Fibroblast of upper back skin (primary cell): ENCODE measurements at regions not wholly inside any gene's neighbourhood (a gene's known extent, or its start where the extent isn't known, plus 50 kb on each side); places are given as distances from the start of the nearest gene placed in this dataset.
"Not testable (repeated sequence)": the region's sequence is repeated elsewhere in the genome, so short reads cannot be mapped to it uniquely, and the experiment has no call there.

ENCODE experiments used
- DNase-seq: peaks from one replicate; pipeline ENCODE4 v3.0.0-alpha.2; 2013

- no peak for DNase-seq
Measured at GRCh38 chr10:5576780-5577624, 52.2 kb downstream of the CALML3 start.

- DNase-seq: not testable (repeated sequence)
Measured at GRCh38 chr10:5580038-5580428, 55.3 kb downstream of the CALML3 start.

DNA sequence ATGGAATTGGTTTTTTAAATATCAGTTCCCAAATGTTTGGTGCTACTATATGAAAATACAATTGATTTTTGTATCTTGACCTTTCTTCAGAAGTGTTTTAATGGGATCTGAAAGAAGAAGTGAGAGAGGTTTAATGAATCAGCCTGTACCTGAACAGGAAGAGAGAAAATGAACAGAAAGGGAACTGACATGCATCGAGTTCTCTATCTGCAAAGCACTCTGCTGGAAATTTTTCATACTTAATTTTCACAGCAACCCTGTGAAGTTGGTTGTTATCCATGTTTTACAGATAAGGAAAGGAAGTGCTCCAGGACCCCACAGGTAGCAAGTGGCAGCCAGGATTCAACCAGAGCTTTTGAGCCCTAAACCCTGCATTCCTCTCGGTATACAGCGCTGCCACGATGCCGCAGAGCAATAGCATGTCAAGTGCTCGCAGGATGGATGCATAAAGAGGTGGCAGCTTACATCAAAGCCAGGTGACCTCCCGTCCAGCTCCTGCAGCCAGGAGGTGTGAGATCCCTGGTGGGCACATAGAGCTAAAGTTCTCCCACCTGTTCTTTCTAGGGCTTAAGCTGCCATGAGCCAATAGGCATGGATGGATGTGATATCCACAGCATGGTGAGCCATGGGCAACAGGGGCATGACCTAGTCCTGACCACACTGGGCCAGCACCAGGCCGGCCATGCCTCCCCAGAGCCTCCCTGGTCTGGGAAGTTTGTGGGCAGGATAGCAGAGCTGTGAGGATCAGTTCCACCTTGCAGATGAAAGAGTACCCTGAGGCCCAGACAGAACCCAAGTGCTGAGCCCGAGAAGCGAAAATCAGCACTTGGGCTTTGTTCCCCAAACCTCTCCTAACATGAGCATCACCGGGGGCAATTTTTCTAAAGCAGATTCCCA lies 57.2 kb downstream of the CALML3 start:
- DNase-seq: no peak

DNA sequence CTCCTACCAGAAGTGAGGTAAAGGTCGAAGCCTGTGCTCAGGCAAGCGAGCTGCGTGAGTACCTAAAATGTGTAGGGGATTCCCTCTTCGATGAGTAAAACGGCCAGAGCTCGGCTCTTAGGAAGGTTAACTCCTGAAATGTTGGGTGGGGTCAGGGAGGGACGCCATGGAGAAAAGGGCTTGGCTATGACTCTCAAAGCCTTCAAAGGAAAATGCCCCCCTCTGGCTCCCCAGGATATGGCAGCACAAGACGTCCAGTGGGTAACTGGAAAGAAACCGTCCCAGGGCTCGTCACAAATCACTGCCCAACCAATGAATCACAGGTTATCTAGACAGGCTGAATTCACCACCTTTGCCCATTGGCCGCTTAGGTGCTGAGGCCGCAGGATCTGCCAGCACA lies 58.0 kb downstream of the CALML3 start:
- no peak for DNase-seq

DNA sequence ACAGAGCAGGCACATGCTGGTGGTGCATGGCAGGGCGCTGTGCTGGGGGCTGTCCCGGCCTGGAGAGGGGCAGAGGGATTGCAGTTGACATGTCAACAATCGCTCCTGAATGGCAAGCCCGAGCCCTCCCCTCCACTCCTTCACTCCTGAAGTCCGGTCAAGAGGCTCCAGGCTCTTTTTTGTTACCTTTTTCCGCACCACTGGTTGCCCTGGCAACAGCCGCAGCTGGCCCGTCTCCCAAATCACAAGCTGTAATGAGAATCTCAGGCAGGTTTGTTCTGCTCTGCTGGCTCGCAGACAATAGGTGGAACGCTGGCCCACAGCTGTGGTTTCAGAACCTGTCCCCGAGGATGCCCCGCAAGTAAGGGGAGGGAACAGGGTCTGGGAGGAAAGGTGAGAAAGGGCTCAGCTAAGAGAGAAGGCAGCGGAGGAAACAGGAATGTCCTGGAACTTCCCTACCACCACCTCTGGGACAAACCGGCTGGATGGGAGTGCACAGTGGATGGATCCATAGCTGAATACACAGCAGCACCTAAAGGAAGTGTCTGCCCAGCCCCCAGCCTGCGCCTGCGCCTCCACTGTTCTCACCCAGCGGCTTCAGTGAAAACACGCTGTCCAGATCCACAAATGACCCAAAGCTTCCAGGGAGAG lies 58.9 kb downstream of the CALML3 start:
- DNase-seq: no peak

- peak; percentile 91 for DNase-seq
Measured at GRCh38 chr10:5584895-5585516, 60.2 kb downstream of the CALML3 start.

- peak; percentile 86 for DNase-seq
Measured at GRCh38 chr10:5585517-5586206, 60.9 kb downstream of the CALML3 start.

DNA sequence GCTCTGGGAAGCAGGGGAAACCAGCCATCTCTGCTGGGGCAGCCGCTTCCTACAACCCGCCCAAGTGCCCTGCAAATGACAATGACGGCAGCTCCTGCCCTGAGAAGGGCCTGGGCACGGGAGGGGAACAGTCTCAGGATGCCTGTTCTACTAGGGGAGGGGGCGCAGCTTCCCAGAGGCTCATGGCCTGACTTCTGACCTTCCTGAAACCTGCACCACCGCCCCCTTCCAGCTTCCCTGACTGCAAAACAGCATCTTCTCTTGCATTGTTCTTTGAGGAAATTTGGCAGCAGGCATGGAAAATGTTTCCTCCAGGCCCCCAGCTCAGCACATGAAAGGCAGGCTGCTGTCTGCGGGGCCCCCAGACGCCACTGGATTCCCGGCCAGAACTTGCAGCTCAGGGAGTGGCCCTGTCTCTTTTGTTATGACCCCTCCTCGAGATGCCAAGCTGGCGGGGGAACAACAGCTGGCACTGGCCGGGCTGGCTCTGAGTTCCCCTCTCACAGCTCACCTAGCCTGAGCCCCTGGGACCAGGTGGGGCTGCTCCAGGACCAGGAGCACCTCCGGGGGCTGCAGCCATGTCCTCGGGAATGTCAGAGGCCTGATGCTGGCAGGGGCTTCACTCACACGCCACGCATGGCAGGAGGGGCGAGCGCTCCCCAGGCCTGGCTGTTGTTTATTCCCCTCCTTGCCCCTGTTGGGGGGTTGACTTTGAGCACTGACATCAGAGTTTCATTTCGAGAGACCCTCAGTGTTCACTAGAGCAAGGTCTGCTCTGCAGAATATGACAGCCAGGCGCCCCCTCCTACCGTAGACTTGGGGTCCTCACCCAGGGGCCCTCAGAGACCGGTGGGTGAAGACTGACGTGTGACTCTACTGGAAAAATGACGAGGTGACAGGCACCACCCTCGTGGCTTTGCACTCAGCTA lies 62.7 kb downstream of the CALML3 start:
- DNase-seq: no peak

DNA sequence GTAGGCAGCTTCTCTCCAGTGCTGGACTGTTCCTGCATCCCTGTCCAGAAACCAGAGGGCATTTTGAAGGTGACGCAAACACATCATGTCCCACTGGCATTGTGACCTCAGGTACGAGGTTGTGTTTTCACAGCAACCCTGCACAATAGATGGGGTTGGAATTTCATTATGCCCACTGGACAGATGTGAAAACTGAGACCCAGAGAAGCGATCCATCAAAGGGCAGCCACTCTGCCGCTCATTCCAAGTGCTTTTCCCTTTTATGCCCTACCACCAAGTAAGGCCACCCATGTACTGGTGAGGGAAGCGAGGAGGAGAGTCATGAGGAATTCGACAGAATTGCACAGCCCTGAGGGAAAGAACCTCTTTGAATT lies 63.3 kb downstream of the CALML3 start:
- no peak for DNase-seq

GRCh38 chr10:5588603-5589002 lies 63.8 kb downstream of the CALML3 start:
- no peak for DNase-seq
